Liver (tissue), 8 donors: ENCODE measurements at regions not wholly inside any gene's neighbourhood (a gene's known extent, or its start where the extent isn't known, plus 50 kb on each side); places are given as distances from the start of the nearest gene placed in this dataset.

Source experiments
- DNase-seq: peaks from one replicate; pipeline ENCODE4 v3.0.0-alpha.2; 2017; ENCODE audit warnings: low spot score
- H3K27ac ChIP-seq, 2 donors: one replicate each; pipeline ENCODE4 v1.7.0; 2013; ENCODE audit warnings: inconsistent platforms in 2 of 2, low read length in 2 of 2, control low read depth in 1 of 2, low read depth in 1 of 2, mild to moderate bottlenecking in 1 of 2
- H3K27me3 ChIP-seq, 4 donors: one replicate each; pipeline versions ENCODE4 v1.6.1 to v1.7.0; 2013; ENCODE audit warnings: low read length in 3 of 4, inconsistent platforms in 1 of 4, mild to moderate bottlenecking in 1 of 4, moderate library complexity in 1 of 4; ENCODE audit not compliant: control insufficient read depth in 4 of 4, insufficient read depth in 4 of 4
- H3K36me3 ChIP-seq, 4 donors: one replicate each; pipeline versions ENCODE4 v1.6.1 to v1.7.0; 2013; ENCODE audit warnings: low read length in 3 of 4, mild to moderate bottlenecking in 3 of 4, low read depth in 1 of 4, moderate library complexity in 1 of 4; ENCODE audit not compliant: control insufficient read depth in 4 of 4, insufficient read depth in 3 of 4
- H3K4me1 ChIP-seq, 4 donors: one replicate each; pipeline versions ENCODE4 v1.6.1 to v1.7.0; 2013; ENCODE audit warnings: low read length in 3 of 4, mild to moderate bottlenecking in 3 of 4, moderate library complexity in 1 of 4; ENCODE audit not compliant: control insufficient read depth in 4 of 4, insufficient read depth in 4 of 4
- H3K4me3 ChIP-seq, 3 donors: one replicate each; pipeline versions ENCODE4 v1.6.1 to v1.7.0; 2013; ENCODE audit warnings: low read length in 3 of 3, control low read depth in 1 of 3, low read depth in 1 of 3, mild to moderate bottlenecking in 1 of 3
- H3K9ac ChIP-seq, 2 donors: one replicate each; pipeline ENCODE4 v1.7.0; 2013; ENCODE audit warnings: low read length in 2 of 2, mild to moderate bottlenecking in 2 of 2, moderate library complexity in 2 of 2, control low read depth in 1 of 2, low read depth in 1 of 2
- H3K9me3 ChIP-seq, 4 donors: one replicate each; pipeline versions ENCODE4 v1.6.1 to v1.7.0; 2013; ENCODE audit warnings: low read length in 3 of 4; ENCODE audit not compliant: control insufficient read depth in 4 of 4
- ATF3 ChIP-seq: IDR thresholded peaks from 2 replicates; pipeline ENCODE4 v1.6.1; 2016; ENCODE audit warnings: antibody characterized with exemption
- CTCF ChIP-seq: fragments of 150-350 bp; IDR thresholded peaks from 2 replicates; pipeline ENCODE4 v1.5.1; 2017; ENCODE audit warnings: improper control_type of control experiment, low read depth, low read length; ENCODE audit not compliant: missing input control
- EGR1 ChIP-seq, 2 donors: IDR thresholded peaks; 2 replicates each; pipeline ENCODE4 v1.6.1; 2016 to 2018; ENCODE audit warnings: antibody characterized with exemption in 2 of 2, low read depth in 2 of 2
- FOXA1 ChIP-seq: IDR thresholded peaks from 2 replicates; pipeline ENCODE4 v1.6.1; 2016; ENCODE audit warnings: antibody characterized with exemption
- FOXA2 ChIP-seq: IDR thresholded peaks from 2 replicates; pipeline ENCODE4 v1.6.1; 2016; ENCODE audit warnings: antibody characterized with exemption
- GABPA ChIP-seq, 2 donors: IDR thresholded peaks in 1 of 2; conservative IDR thresholded peaks in 1 of 2; 2 replicates each; pipeline ENCODE4 v1.6.1; 2016; ENCODE audit warnings: antibody characterized with exemption in 2 of 2, mild to moderate bottlenecking in 1 of 2, moderate library complexity in 1 of 2
- HNF4A ChIP-seq, 2 donors: conservative IDR thresholded peaks; 2 replicates each; pipeline ENCODE4 v1.6.1; 2016; ENCODE audit warnings: antibody characterized with exemption in 2 of 2, mild to moderate bottlenecking in 2 of 2
- HNF4G ChIP-seq: IDR thresholded peaks from 2 replicates; pipeline ENCODE4 v1.6.1; 2016; ENCODE audit warnings: antibody characterized with exemption
- JUND ChIP-seq, 2 donors: IDR thresholded peaks; 2 replicates each; pipeline ENCODE4 v1.6.1; 2016; ENCODE audit warnings: antibody characterized with exemption in 2 of 2
- NR2F2 ChIP-seq: IDR thresholded peaks from 2 replicates; pipeline ENCODE4 v1.6.1; 2016; ENCODE audit warnings: antibody characterized with exemption
- RAD21 ChIP-seq, 2 donors: IDR thresholded peaks; 2 replicates each; pipeline ENCODE4 v1.6.1; 2016; ENCODE audit warnings: antibody characterized with exemption in 2 of 2, mild to moderate bottlenecking in 2 of 2
- RXRA ChIP-seq, 2 donors: IDR thresholded peaks; 2 replicates each; pipeline ENCODE4 v1.6.1; 2017 to 2018; ENCODE audit warnings: antibody characterized with exemption in 2 of 2, mild to moderate bottlenecking in 1 of 2
- SP1 ChIP-seq: IDR thresholded peaks from 2 replicates; pipeline ENCODE4 v1.6.1; 2018; ENCODE audit warnings: antibody characterized with exemption, mild to moderate bottlenecking
- TAF1 ChIP-seq: conservative IDR thresholded peaks from 2 replicates; pipeline ENCODE4 v1.6.1; 2016; ENCODE audit warnings: antibody characterized with exemption, mild to moderate bottlenecking
- YY1 ChIP-seq: IDR thresholded peaks from 2 replicates; pipeline ENCODE4 v1.6.1; 2016; ENCODE audit warnings: antibody characterized with exemption, mild to moderate bottlenecking
- ZBTB33 ChIP-seq: IDR thresholded peaks from 2 replicates; pipeline ENCODE4 v1.6.1; 2016; ENCODE audit warnings: antibody characterized with exemption
- WGBS: extraction: QIAGEN DNeasy Blood & Tissue Kit; methylation state at CpG from one replicate; pipeline ENCODE4 v1.1.7; 2013; 5-methylcytosine and 5-hydroxymethylcytosine counted together
- TF ChIP-seq, protein P1 (sequence below): IDR thresholded peaks from 2 replicates; pipeline ENCODE4 v1.6.1; 2016; ENCODE audit warnings: antibody characterized with exemption, mild to moderate bottlenecking
- donor health status: healthy.
- donor health status: healthy.
- donor health status: healthy.
- donor health status: healthy.
- donor health status: healthy.

- no peak overlapping the region for H3K4me3 ChIP-seq
- no peak for TF ChIP-seq JUND (IDR thresholded peaks at IDR 0.05)
- TF ChIP-seq FOXA2: no peak
- no peak for TF ChIP-seq EGR1 (IDR thresholded peaks at IDR 0.05; ENCODE audit: low read depth in 2 of 2)
- no peak for TF ChIP-seq HNF4A (conservative IDR thresholded peaks at IDR 0.05)
- TF ChIP-seq RXRA (IDR thresholded peaks at IDR 0.05): no peak
- TF ChIP-seq YY1: no peak
- TF ChIP-seq HNF4G: no peak
- no peak for TF ChIP-seq ATF3
- no peak for TF ChIP-seq GABPA (IDR thresholded peaks at IDR 0.05 in 1 of 2, conservative IDR thresholded peaks at IDR 0.05 in 1 of 2)
- no peak for TF ChIP-seq CTCF
- no peak for TF ChIP-seq RAD21 (IDR thresholded peaks at IDR 0.05)
- TF ChIP-seq FOXA1: no peak
- no peak for TF ChIP-seq TAF1
- no peaks in the 10 kb centered on the region for H3K36me3 ChIP-seq
- H3K9ac ChIP-seq: no peak overlapping the region
- 76% methylated on average over 2 of the region's 2 CpGs for WGBS
- DNase-seq: no peak
- H3K9me3 ChIP-seq: peaks cover 0 to 2% (median 0%) of the 10 kb centered on the region in 4 donors
- peaks cover 0 to 2% (median 0%) of the 10 kb centered on the region in 4 donors for H3K27me3 ChIP-seq
- H3K4me1 ChIP-seq: no peaks in the 10 kb centered on the region
- no peak overlapping the region for H3K27ac ChIP-seq
These were observed 256.7 kb downstream of the EDEM1 start for GRCh38 chr3:5444253-5444652.

DNA sequence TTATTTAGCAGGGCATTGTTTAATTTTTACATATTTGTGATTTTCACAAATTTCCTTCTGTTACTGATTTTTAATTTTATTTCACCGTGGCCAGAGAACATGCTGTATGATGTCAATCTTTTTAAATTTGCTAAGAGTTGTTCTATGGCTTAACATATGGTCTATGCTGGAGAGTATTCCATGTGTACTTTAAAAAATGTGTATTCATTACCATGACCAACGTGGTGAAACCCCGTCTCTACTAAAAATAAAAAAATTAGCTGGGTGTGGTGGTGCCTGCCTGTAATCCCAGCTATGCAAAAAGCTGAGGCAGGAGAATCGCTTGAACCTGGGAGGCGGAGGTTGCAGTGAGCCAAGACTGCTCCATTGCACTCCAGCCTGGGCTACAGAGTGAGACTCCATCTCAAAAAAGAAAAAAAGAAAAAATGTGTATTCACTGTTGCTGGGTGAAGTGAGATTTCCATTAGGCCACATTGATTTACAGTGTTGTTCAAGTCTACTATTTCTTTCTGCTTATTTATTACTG is 258.2 kb downstream of the EDEM1 start:
- TF ChIP-seq JUND (IDR thresholded peaks at IDR 0.05): no peak
- TF ChIP-seq, protein P1, sequence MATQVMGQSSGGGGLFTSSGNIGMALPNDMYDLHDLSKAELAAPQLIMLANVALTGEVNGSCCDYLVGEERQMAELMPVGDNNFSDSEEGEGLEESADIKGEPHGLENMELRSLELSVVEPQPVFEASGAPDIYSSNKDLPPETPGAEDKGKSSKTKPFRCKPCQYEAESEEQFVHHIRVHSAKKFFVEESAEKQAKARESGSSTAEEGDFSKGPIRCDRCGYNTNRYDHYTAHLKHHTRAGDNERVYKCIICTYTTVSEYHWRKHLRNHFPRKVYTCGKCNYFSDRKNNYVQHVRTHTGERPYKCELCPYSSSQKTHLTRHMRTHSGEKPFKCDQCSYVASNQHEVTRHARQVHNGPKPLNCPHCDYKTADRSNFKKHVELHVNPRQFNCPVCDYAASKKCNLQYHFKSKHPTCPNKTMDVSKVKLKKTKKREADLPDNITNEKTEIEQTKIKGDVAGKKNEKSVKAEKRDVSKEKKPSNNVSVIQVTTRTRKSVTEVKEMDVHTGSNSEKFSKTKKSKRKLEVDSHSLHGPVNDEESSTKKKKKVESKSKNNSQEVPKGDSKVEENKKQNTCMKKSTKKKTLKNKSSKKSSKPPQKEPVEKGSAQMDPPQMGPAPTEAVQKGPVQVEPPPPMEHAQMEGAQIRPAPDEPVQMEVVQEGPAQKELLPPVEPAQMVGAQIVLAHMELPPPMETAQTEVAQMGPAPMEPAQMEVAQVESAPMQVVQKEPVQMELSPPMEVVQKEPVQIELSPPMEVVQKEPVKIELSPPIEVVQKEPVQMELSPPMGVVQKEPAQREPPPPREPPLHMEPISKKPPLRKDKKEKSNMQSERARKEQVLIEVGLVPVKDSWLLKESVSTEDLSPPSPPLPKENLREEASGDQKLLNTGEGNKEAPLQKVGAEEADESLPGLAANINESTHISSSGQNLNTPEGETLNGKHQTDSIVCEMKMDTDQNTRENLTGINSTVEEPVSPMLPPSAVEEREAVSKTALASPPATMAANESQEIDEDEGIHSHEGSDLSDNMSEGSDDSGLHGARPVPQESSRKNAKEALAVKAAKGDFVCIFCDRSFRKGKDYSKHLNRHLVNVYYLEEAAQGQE: no peak
- TF ChIP-seq GABPA (IDR thresholded peaks at IDR 0.05 in 1 of 2, conservative IDR thresholded peaks at IDR 0.05 in 1 of 2): no peak
- TF ChIP-seq CTCF: no peak
- TF ChIP-seq NR2F2: no peak
- no peak for TF ChIP-seq ZBTB33
- TF ChIP-seq SP1: no peak
- TF ChIP-seq TAF1: no peak
- no peak for TF ChIP-seq FOXA1
- no peak for TF ChIP-seq RXRA (IDR thresholded peaks at IDR 0.05)
- no peak for TF ChIP-seq HNF4A (conservative IDR thresholded peaks at IDR 0.05)
- TF ChIP-seq YY1: no peak
- TF ChIP-seq EGR1 (IDR thresholded peaks at IDR 0.05; ENCODE audit: low read depth in 2 of 2): no peak
- no peaks in the 10 kb centered on the region for H3K36me3 ChIP-seq
- no peak for DNase-seq
- no peak overlapping the region for H3K4me3 ChIP-seq
- peaks cover 0 to 2% (median 0%) of the 10 kb centered on the region in 4 donors for H3K9me3 ChIP-seq
- WGBS: 75% methylated on average over 5 of the region's 5 CpGs
- H3K9ac ChIP-seq: no peak overlapping the region
- H3K4me1 ChIP-seq: no peaks in the 10 kb centered on the region
- H3K27me3 ChIP-seq: peaks cover 0 to 2% (median 0%) of the 10 kb centered on the region in 4 donors
- H3K27ac ChIP-seq: no peak overlapping the region
